Sigmoid colon (tissue), 6 donors: ENCODE measurements at regions not wholly inside any gene's neighbourhood (a gene's known extent, or its start where the extent isn't known, plus 50 kb on each side); places are given as distances from the start of the nearest gene placed in this dataset.
"Not testable (repeated sequence)": the region's sequence is repeated elsewhere in the genome, so short reads cannot be mapped to it uniquely, and the experiment has no call there.

Experiments
- DNase-seq: peaks from one replicate; pipeline ENCODE4 v3.0.0-alpha.2; 2019
- H3K27ac ChIP-seq, 4 donors: fragments of 200-600 bp; sonication (generic); one replicate each; pipeline ENCODE4 v1.5.1; 2016 to 2019; ENCODE audit warnings: mild to moderate bottlenecking in 1 of 4
- H3K27me3 ChIP-seq, 3 donors: fragments of 200-600 bp; sonication (generic); one replicate each; pipeline ENCODE4 v1.5.1; 2019; ENCODE audit warnings: mild to moderate bottlenecking in 1 of 3
- H3K36me3 ChIP-seq, 4 donors: fragments of 200-600 bp; sonication (generic); one replicate each; pipeline ENCODE4 v1.5.1; 2016 to 2019
- H3K4me1 ChIP-seq, 4 donors: fragments of 200-600 bp; sonication (generic); one replicate each; pipeline ENCODE4 v1.5.1; 2017 to 2019
- H3K4me3 ChIP-seq, 4 donors: fragments of 200-600 bp; sonication (generic); one replicate each; pipeline ENCODE4 v1.5.1; 2017 to 2019; ENCODE audit warnings: mild to moderate bottlenecking in 2 of 4, moderate library complexity in 1 of 4
- H3K9me3 ChIP-seq, 4 donors: fragments of 200-600 bp in 3 of 4; sonication (generic) in 3 of 4; one replicate each; pipeline versions ENCODE4 v1.5.1 to v1.6.1; 2013 to 2019
- CTCF ChIP-seq, 4 experiments: fragments of 450-650 bp in 3 of 4; fragments of 200-600 bp in 1 of 4; IDR thresholded peaks; one replicate each; pipeline ENCODE4 v1.5.1; 2016 to 2019; ENCODE audit warnings: antibody characterized with exemption in 4 of 4, mild to moderate bottlenecking in 3 of 4, moderate library complexity in 2 of 4
- POLR2A ChIP-seq, 2 donors: fragments of 450-650 bp; IDR thresholded peaks; one replicate each; pipeline ENCODE4 v1.6.1; 2016; ENCODE audit warnings: antibody characterized with exemption in 2 of 2, mild to moderate bottlenecking in 2 of 2, moderate library complexity in 2 of 2
- POLR2AphosphoS5 ChIP-seq, 4 donors: sonication (generic); formaldehyde crosslinking; IDR thresholded peaks; one replicate each; pipeline ENCODE4 v1.6.1; 2017; ENCODE audit warnings: antibody characterized with exemption in 4 of 4
- WGBS, 2 donors: extraction: QIAGEN DNeasy Blood & Tissue Kit; methylation state at CpG; one replicate each; pipeline ENCODE4 v1.1.7; 2013; 5-methylcytosine and 5-hydroxymethylcytosine counted together
- intact Hi-C: fragments of 100-400 bp; cut with DNase I; formaldehyde crosslinking; loops from one replicate; pipeline ENCODE4 v1.15.1; 2023
- donor health status: healthy with polysubstance abuse.
- donor health status: healthy.

- Histone ChIP-seq H3K4me3 (peak overlapping the region in 3 of 4 donors; percentile 35 to 41 (median 35)), H3K27ac (peak overlapping the region; percentile 75 to 83 (median 76))
- intact Hi-C loops = not testable (repeated sequence)
Observed at GRCh38 chr1:146409817-146410441, 181.1 kb upstream of the NOTCH2NLA start.

DNA sequence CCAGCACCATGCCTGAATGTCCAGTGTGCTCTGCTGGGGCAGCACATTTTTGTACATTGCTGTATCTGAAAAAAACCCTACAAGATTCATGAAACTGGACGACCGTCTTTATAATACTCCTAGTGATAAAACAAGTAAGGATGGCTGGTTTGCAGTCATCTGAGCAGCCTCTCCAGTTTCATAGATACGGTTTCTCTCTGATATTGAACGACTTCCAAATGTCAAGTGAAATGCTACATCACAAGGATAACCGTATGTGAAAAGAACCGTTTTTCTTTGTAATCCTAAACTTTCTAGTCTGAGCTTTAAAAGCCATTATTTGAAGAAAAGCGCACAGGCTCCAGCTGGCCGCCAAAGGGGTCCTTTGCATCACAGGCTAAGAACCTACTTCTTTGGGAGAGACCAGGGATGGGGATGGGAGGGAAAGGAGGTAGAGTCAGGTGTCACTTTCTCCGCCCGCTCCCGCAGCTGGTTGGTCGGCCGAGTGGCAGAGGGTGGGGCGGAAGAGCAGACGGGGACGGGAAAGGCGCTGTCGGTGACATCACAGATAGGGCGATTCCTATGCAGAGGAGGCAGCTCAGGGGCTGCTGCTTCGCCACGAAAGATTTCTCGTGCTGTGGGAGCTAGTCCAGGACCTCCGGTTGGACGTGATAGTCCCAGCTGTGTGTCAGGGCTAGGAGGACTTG lies 180.4 kb upstream of the NOTCH2NLA start:
- WGBS, 2 donors = 32 to 45% methylated on average over 11 to 13 of the region's 24 CpGs
- H3K9me3 ChIP-seq, H3K36me3 ChIP-seq, H3K4me1 ChIP-seq, intact Hi-C loops, H3K27me3 ChIP-seq: not testable (repeated sequence)
- Histone ChIP-seq H3K27ac (peak overlapping the region; percentile 75 to 83 (median 76)), H3K4me3 (peak overlapping the region in 3 of 4 donors; percentile 35 to 41 (median 35))
- DNase-seq = peak; percentile 70

More at GRCh38 chr1:146409817-146410441, 181.1 kb upstream of the NOTCH2NLA start:
- 42 to 49% methylated on average over 26 of the region's 26 CpGs for WGBS, 2 donors
- not testable (repeated sequence) for H3K27me3 ChIP-seq, H3K4me1 ChIP-seq, H3K36me3 ChIP-seq, H3K9me3 ChIP-seq
- TF ChIP-seq POLR2A (IDR thresholded peaks at IDR 0.05) (peak; percentile 54 to 81), POLR2AphosphoS5 (IDR thresholded peaks at IDR 0.05) (peak; percentile 47 to 96 (median 84))
- DNase-seq = peak; percentile 81

- H3K4me3 ChIP-seq = not testable (repeated sequence)
Observed at GRCh38 chr1:146401281-146401825, 172.5 kb upstream of the NOTCH2NLA start.

DNA sequence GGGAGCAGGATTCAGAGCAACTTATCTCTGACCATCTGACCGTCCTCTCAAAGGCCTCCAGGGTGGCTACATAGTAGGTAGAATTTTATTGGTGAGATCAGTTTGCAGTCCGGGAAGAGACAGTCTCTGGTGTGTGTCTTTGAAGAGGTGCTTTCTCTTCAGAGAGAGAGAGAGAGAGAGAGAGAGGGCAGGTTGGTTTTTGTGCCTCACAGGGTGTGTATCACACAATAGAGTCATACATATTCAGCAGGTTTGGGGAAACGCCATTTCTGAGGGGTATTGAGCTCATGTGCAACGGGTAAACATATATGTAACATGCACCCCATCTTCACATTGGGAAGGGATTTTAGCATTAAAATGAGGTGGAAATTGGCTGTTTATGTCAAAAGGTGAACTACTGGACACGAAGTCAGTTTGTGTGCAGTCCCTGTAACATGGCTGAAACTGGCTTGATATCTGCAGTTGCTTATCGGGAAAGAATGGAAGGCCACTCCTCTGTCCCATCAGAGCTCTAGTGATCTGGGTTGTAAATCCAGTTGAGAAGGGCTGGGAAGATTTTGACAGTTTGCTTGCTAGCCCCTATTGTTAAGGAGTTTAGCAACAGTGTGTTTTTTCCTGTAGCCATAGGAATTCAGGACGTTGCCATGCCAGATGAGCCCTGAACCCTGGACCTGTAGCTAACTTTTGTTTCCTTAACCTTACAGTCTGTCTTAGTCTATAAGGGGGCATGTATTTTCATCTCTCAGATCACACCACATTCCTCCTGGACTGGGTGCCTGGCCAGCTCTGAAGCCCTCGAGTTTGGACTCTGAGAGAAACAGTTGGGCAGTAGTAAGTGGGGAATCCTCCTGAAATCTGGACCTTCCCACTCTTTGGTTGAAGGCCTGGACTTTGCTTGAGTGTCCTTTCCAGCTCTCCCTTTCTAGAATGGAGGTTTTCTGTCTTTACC lies 171.6 kb upstream of the NOTCH2NLA start:
- H3K27ac ChIP-seq = peak overlapping the region in 2 of 4 donors; percentile 19 to 42
- H3K36me3 ChIP-seq, H3K4me3 ChIP-seq, H3K27me3 ChIP-seq, H3K9me3 ChIP-seq, intact Hi-C loops, DNase-seq, H3K4me1 ChIP-seq: not testable (repeated sequence)
- 81 to 84% methylated on average over 8 of the region's 8 CpGs for WGBS, 2 donors

More at GRCh38 chr1:146401281-146401825, 172.5 kb upstream of the NOTCH2NLA start:
- H3K27me3 ChIP-seq, H3K4me1 ChIP-seq, H3K27ac ChIP-seq, intact Hi-C loops, DNase-seq, H3K36me3 ChIP-seq, H3K9me3 ChIP-seq: not testable (repeated sequence)
- WGBS, 2 donors = 28 to 31% methylated on average over 7 of the region's 7 CpGs
- peak; percentile 23 to 58 (median 38) for TF ChIP-seq CTCF (IDR thresholded peaks at IDR 0.05)

DNA sequence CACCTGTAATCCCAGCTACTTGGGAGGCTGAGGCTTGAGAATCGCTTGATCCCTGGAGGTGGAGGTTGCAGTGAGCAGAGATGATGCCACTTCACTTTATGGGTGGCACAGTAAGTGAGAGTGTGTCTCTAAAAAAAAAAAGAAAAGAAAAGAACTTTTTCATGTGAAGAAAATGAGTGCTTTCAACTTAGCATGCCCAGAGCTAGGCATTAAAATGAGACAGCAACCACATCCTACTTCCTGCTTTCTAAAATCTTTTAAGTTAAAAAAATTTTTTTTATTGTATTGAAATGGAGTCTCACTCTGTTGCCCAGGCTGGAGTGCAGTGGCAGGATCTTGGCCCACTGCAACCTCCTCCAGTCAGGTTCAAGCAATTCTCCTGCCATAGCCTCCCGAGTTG lies 170.4 kb upstream of the NOTCH2NLA start:
- DNase-seq, H3K4me1 ChIP-seq, H3K36me3 ChIP-seq, H3K9me3 ChIP-seq, H3K27me3 ChIP-seq, intact Hi-C loops, H3K4me3 ChIP-seq, H3K27ac ChIP-seq: not testable (repeated sequence)
- 72 to 87% methylated on average over 2 of the region's 2 CpGs for WGBS, 2 donors

DNA sequence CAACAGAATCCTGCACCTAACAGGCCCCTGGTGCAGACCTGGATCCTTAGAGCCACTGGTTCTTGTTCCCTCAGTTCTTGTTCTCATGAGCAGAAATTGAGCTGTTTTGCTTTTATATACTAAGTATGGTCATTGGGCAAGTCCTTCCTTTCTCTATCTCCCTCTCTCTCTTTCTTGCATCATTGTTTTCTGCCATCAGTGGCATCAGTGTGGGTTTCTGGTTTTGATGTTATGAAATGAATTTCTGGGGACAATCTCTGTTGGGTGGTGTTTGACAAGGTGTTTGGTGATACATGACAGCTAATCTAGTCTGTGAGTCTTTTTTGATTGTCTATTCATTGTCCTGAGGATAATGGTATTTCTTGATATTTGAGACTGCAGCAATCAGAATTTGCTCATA lies 168.0 kb upstream of the NOTCH2NLA start:
- DNase-seq, intact Hi-C loops, H3K27me3 ChIP-seq, H3K27ac ChIP-seq, H3K36me3 ChIP-seq, H3K4me3 ChIP-seq, H3K4me1 ChIP-seq, H3K9me3 ChIP-seq: not testable (repeated sequence)

DNA sequence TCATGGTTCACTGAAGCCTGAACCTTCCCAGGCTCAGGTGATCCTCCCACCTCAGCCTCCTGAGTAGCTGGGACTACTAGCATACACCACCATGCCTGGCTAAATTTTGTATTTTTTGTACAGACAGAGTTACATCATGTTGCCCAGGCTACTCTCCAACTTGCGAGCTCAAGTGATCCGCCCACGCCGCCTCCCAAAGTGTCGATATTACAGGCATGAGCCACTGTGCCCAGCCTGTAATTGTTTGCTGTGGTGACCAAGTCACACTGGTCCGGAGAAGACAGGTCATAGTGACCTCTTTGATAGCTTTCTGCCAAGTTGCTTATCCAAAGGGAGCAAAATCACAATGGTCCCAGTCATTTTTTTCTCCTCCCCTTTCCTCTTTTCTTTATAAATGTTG lies 167.4 kb upstream of the NOTCH2NLA start:
- H3K27me3 ChIP-seq, H3K27ac ChIP-seq, DNase-seq, intact Hi-C loops, H3K4me1 ChIP-seq, H3K36me3 ChIP-seq, H3K4me3 ChIP-seq, H3K9me3 ChIP-seq: not testable (repeated sequence)
- 94 to 95% methylated on average over 6 of the region's 6 CpGs for WGBS, 2 donors

DNA sequence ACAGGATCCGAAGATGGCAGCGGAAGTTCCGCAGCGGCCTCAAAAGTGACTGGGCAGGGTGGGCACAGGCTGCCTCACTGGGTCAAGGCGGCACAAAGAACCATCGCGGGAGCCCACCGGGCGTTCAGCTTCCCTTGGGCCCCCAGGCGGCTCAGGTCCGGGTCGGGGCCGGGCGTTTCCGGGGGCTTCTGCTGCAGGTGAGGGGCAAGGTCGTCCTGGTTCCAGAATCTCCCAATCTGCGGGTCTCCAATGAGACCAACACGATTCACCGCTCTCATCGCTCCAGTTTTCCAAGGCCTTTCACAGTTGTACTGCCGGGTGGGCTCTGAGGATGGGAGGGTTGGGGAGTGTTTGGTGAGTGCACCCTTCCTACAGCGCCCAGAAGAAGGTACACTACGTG lies 165.0 kb upstream of the NOTCH2NLA start:
- DNase-seq, H3K4me3 ChIP-seq, intact Hi-C loops, H3K36me3 ChIP-seq, H3K27me3 ChIP-seq, H3K4me1 ChIP-seq, H3K9me3 ChIP-seq, H3K27ac ChIP-seq: not testable (repeated sequence)
- WGBS, 2 donors = 38 to 51% methylated on average over 18 to 19 of the region's 23 CpGs

- DNase-seq, H3K36me3 ChIP-seq, H3K9me3 ChIP-seq, H3K4me1 ChIP-seq, H3K27me3 ChIP-seq, intact Hi-C loops, H3K27ac ChIP-seq, H3K4me3 ChIP-seq: not testable (repeated sequence)
- WGBS, 2 donors = 56 to 76% methylated on average over 19 of the region's 19 CpGs
Observed at GRCh38 chr1:146393154-146393553, 164.3 kb upstream of the NOTCH2NLA start.

DNA sequence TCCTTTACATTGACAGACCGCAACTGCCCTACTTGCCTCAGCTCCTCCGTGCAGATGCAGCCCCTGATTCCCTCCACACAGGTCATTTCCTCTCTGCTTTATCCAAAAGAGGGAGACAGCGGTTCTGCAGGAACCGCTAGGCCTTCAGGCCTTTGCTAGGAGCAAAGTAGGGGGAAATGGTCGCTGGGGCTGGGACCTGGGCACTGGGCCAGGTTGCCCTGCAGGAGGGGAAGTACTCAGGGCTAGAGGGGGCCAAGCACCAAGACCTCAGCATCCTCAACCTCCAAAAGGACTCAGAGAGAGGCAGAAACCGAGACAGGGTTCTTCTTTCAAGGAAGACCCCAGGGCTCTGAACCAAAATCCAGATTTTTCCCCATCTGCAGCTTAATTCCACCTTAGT lies 160.4 kb upstream of the NOTCH2NLA start:
- H3K9me3 ChIP-seq, DNase-seq, intact Hi-C loops, H3K27me3 ChIP-seq, H3K27ac ChIP-seq, H3K4me3 ChIP-seq, H3K36me3 ChIP-seq, H3K4me1 ChIP-seq: not testable (repeated sequence)
- 70 to 85% methylated on average over 5 of the region's 6 CpGs for WGBS, 2 donors
